ENCODE measurements at regions not wholly inside any gene's neighbourhood (a gene's known extent, or its start where the extent isn't known, plus 50 kb on each side); places are given as distances from the start of the nearest gene placed in this dataset.
"Not testable (repeated sequence)": the region's sequence is repeated elsewhere in the genome, so short reads cannot be mapped to it uniquely, and the experiment has no call there.

- TF ChIP-seq CTCF (conservative IDR thresholded peaks at IDR 0.05; ENCODE audit: low read depth, low read length): no peak
- TF ChIP-seq EZH2 (IDR thresholded peaks at IDR 0.05; ENCODE audit: borderline replicate concordance, low read depth, low read length, poor library complexity, severe bottlenecking): no peak
- Histone ChIP-seq H3K9me3 (ENCODE audit: low read depth, low read length, poor library complexity, severe bottlenecking) (no peaks in the 10 kb centered on the region), H3K4me1 (ENCODE audit: insufficient read depth, low read length, poor library complexity, severe bottlenecking) (no peaks in the 10 kb centered on the region), H3K27me3 (replicated peaks; ENCODE audit: insufficient read depth, low read depth, low read length, poor library complexity) (no peaks in the 10 kb centered on the region), H3K4me3 (ENCODE audit: low read depth, low read length, poor library complexity, severe bottlenecking) (no peak overlapping the region), H3K27ac (ENCODE audit: low read depth, low read length, poor library complexity, severe bottlenecking) (no peak overlapping the region), H3K36me3 (ENCODE audit: insufficient read depth, low read length, poor library complexity, severe bottlenecking) (no peaks in the 10 kb centered on the region)
- ChIA-PET POLR2A (ENCODE audit: low non-redundant PET) (no interaction called here), CTCF (no interaction called here)
- intact Hi-C loops (cut with micrococcal nuclease; ENCODE audit: unreplicated experiment): no loop called here
- no peak for DNase-seq (ENCODE audit: low spot score)
- BruUV-seq (replicated peaks): no TSS peak
These were observed 305.4 kb downstream of the MTX2 start for GRCh38 chr2:176574484-176575236.

GRCh38 chr2:176575237-176575744 is 306.0 kb downstream of the MTX2 start:
- no peaks in the 10 kb centered on the region for H3K4me1 ChIP-seq (ENCODE audit: insufficient read depth, low read length, poor library complexity, severe bottlenecking)
- no peak overlapping the region for H3K4me3 ChIP-seq (ENCODE audit: low read depth, low read length, poor library complexity, severe bottlenecking)
- no peaks in the 10 kb centered on the region for H3K36me3 ChIP-seq (ENCODE audit: insufficient read depth, low read length, poor library complexity, severe bottlenecking)
- no TSS peak for BruUV-seq (replicated peaks)
- DNase-seq (ENCODE audit: low spot score): no peak
- intact Hi-C loops (cut with micrococcal nuclease; ENCODE audit: unreplicated experiment): no loop called here
- CTCF ChIA-PET: no interaction called here
- H3K27me3 ChIP-seq (replicated peaks; ENCODE audit: insufficient read depth, low read depth, low read length, poor library complexity): no peaks in the 10 kb centered on the region
- no peak overlapping the region for H3K27ac ChIP-seq (ENCODE audit: low read depth, low read length, poor library complexity, severe bottlenecking)
- no peak for TF ChIP-seq EZH2 (IDR thresholded peaks at IDR 0.05; ENCODE audit: borderline replicate concordance, low read depth, low read length, poor library complexity, severe bottlenecking)
- no peak for TF ChIP-seq CTCF (conservative IDR thresholded peaks at IDR 0.05; ENCODE audit: low read depth, low read length)
- no peaks in the 10 kb centered on the region for H3K9me3 ChIP-seq (ENCODE audit: low read depth, low read length, poor library complexity, severe bottlenecking)
- POLR2A ChIA-PET (ENCODE audit: low non-redundant PET): no interaction called here

GRCh38 chr2:176577054-176577453 is 307.8 kb downstream of the MTX2 start:
- H3K4me1 ChIP-seq (ENCODE audit: insufficient read depth, low read length, poor library complexity, severe bottlenecking): no peaks in the 10 kb centered on the region
- CTCF ChIA-PET: no interaction called here
- BruUV-seq (replicated peaks): no TSS peak

DNA sequence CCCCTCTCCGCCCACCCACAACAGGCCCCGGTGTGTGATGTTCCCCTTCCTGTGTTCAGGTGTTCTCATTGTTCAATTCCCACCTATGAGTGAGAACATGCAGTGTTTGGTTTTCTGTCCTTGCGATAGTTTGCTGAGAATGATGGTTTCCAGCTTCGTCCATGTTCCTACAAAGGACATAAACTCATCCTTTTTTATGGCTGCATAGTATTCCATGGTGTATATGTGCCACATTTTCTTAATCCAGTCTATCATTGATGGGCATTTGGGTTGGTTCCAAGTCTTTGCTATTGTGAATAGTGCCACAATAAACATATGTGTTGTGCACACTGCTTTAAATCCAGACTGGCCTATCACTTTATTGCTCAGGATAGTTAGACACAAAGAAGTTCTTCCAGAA is 309.1 kb downstream of the MTX2 start:
- CTCF ChIA-PET; DNase-seq (ENCODE audit: low spot score); H3K27ac ChIP-seq (ENCODE audit: low read depth, low read length, poor library complexity, severe bottlenecking); intact Hi-C loops (cut with micrococcal nuclease; ENCODE audit: unreplicated experiment); H3K4me3 ChIP-seq (ENCODE audit: low read depth, low read length, poor library complexity, severe bottlenecking); H3K9me3 ChIP-seq (ENCODE audit: low read depth, low read length, poor library complexity, severe bottlenecking); BruUV-seq (replicated peaks); H3K36me3 ChIP-seq (ENCODE audit: insufficient read depth, low read length, poor library complexity, severe bottlenecking); H3K27me3 ChIP-seq (replicated peaks; ENCODE audit: insufficient read depth, low read depth, low read length, poor library complexity): not testable (repeated sequence)
- peaks cover 11% of the 10 kb centered on the region for H3K4me1 ChIP-seq (ENCODE audit: insufficient read depth, low read length, poor library complexity, severe bottlenecking)
- POLR2A ChIA-PET (ENCODE audit: low non-redundant PET): interaction anchor here (0.6 kb wide), 1 partner anchor 1497 kb away, joined by 3 read pairs; no protein-coding TSS in a partner anchor

More at GRCh38 chr2:176577054-176577453, 307.8 kb downstream of the MTX2 start:
- POLR2A ChIA-PET (ENCODE audit: low non-redundant PET): no interaction called here
- Histone ChIP-seq H3K4me3 (ENCODE audit: low read depth, low read length, poor library complexity, severe bottlenecking) (no peak overlapping the region), H3K9me3 (ENCODE audit: low read depth, low read length, poor library complexity, severe bottlenecking) (no peaks in the 10 kb centered on the region), H3K27ac (ENCODE audit: low read depth, low read length, poor library complexity, severe bottlenecking) (no peak overlapping the region), H3K27me3 (replicated peaks; ENCODE audit: insufficient read depth, low read depth, low read length, poor library complexity) (no peaks in the 10 kb centered on the region), H3K36me3 (ENCODE audit: insufficient read depth, low read length, poor library complexity, severe bottlenecking) (no peaks in the 10 kb centered on the region)
- intact Hi-C loops (cut with micrococcal nuclease; ENCODE audit: unreplicated experiment): no loop called here
- TF ChIP-seq EZH2 (IDR thresholded peaks at IDR 0.05; ENCODE audit: borderline replicate concordance, low read depth, low read length, poor library complexity, severe bottlenecking) (no peak), CTCF (conservative IDR thresholded peaks at IDR 0.05; ENCODE audit: low read depth, low read length) (no peak)
- no peak for DNase-seq (ENCODE audit: low spot score)
